ENCODE measurements at regions not wholly inside any gene's neighbourhood (a gene's known extent, or its start where the extent isn't known, plus 50 kb on each side); places are given as distances from the start of the nearest gene placed in this dataset.

GRCh38 chr10:123464430-123465323 lies 201.5 kb upstream of the GPR26 start:
- TF ChIP-seq ZNF488 (tag by site-specific recombination; IDR thresholded peaks at IDR 0.05) (no peak), MZF1 (tag by site-specific recombination; IDR thresholded peaks at IDR 0.05; ENCODE audit: borderline replicate concordance) (no peak), ZNF707 (tag by site-specific recombination; IDR thresholded peaks at IDR 0.05) (no peak), ZNF354C (tag by site-specific recombination; IDR thresholded peaks at IDR 0.05; ENCODE audit: borderline replicate concordance, low read depth) (no peak), ZEB2 (tag by site-specific recombination; IDR thresholded peaks at IDR 0.05) (no peak), ZNF398 (tag by site-specific recombination; IDR thresholded peaks at IDR 0.05) (no peak), ZNF510 (tag by site-specific recombination; IDR thresholded peaks at IDR 0.05; ENCODE audit: insufficient replicate concordance) (no peak), ZNF202 (tag by site-specific recombination; IDR thresholded peaks at IDR 0.05; ENCODE audit: borderline replicate concordance) (no peak), ZNF514 (tag by site-specific recombination; IDR thresholded peaks at IDR 0.05) (no peak), ZNF223 (tag by site-specific recombination; IDR thresholded peaks at IDR 0.05) (no peak), FEZF1 (tag by site-specific recombination; IDR thresholded peaks at IDR 0.05) (no peak), ZNF184 (tag by site-specific recombination; IDR thresholded peaks at IDR 0.05) (no peak), ZNF23 (tag by site-specific recombination; IDR thresholded peaks at IDR 0.05; ENCODE audit: borderline replicate concordance) (no peak), KLF10 (tag by site-specific recombination; IDR thresholded peaks at IDR 0.05) (no peak), ZSCAN16 (tag by site-specific recombination; IDR thresholded peaks at IDR 0.05) (no peak)
- TF ChIP-seq, protein P1, sequence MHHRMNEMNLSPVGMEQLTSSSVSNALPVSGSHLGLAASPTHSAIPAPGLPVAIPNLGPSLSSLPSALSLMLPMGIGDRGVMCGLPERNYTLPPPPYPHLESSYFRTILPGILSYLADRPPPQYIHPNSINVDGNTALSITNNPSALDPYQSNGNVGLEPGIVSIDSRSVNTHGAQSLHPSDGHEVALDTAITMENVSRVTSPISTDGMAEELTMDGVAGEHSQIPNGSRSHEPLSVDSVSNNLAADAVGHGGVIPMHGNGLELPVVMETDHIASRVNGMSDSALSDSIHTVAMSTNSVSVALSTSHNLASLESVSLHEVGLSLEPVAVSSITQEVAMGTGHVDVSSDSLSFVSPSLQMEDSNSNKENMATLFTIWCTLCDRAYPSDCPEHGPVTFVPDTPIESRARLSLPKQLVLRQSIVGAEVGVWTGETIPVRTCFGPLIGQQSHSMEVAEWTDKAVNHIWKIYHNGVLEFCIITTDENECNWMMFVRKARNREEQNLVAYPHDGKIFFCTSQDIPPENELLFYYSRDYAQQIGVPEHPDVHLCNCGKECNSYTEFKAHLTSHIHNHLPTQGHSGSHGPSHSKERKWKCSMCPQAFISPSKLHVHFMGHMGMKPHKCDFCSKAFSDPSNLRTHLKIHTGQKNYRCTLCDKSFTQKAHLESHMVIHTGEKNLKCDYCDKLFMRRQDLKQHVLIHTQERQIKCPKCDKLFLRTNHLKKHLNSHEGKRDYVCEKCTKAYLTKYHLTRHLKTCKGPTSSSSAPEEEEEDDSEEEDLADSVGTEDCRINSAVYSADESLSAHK (tag by site-specific recombination; IDR thresholded peaks at IDR 0.05) = no peak
- TF ChIP-seq, protein P2, sequence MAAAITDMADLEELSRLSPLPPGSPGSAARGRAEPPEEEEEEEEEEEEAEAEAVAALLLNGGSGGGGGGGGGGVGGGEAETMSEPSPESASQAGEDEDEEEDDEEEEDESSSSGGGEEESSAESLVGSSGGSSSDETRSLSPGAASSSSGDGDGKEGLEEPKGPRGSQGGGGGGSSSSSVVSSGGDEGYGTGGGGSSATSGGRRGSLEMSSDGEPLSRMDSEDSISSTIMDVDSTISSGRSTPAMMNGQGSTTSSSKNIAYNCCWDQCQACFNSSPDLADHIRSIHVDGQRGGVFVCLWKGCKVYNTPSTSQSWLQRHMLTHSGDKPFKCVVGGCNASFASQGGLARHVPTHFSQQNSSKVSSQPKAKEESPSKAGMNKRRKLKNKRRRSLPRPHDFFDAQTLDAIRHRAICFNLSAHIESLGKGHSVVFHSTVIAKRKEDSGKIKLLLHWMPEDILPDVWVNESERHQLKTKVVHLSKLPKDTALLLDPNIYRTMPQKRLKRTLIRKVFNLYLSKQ (tag by site-specific recombination; IDR thresholded peaks at IDR 0.05; ENCODE audit: borderline replicate concordance) = no peak
- POLR2A ChIA-PET = no interaction called here
- Histone ChIP-seq H3K27ac (ENCODE audit: extremely low read depth, low read depth, low read length) (no peak overlapping the region), H3K9me3 (ENCODE audit: control insufficient read depth, insufficient read depth, low read depth, low read length) (no peaks in the 10 kb centered on the region), H3K4me3 (ENCODE audit: low read depth, low read length) (no peak overlapping the region), H3K36me3 (ENCODE audit: control insufficient read depth in 2 of 2, insufficient read depth in 1 of 2, low read length in 2 of 2) (no peaks in the 10 kb centered on the region), H3K4me1 (ENCODE audit: control insufficient read depth, insufficient read depth, low read length) (no peaks in the 10 kb centered on the region)
- CTCF ChIA-PET = interaction anchor here (0.7 kb wide), 2 partner anchors 29 to 503 kb away, joined by 3 read pairs; no protein-coding TSS in a partner anchor

Measured in HEK293 (cell line).